ENCODE measurements at regions not wholly inside any gene's neighbourhood (a gene's known extent, or its start where the extent isn't known, plus 50 kb on each side); places are given as distances from the start of the nearest gene placed in this dataset.

GRCh38 chr4:181224852-181225251 is 1018.4 kb upstream of the TENM3 start:
- DNase-seq (ENCODE audit: extremely low read depth, low read depth, low spot score) = no peak

DNA sequence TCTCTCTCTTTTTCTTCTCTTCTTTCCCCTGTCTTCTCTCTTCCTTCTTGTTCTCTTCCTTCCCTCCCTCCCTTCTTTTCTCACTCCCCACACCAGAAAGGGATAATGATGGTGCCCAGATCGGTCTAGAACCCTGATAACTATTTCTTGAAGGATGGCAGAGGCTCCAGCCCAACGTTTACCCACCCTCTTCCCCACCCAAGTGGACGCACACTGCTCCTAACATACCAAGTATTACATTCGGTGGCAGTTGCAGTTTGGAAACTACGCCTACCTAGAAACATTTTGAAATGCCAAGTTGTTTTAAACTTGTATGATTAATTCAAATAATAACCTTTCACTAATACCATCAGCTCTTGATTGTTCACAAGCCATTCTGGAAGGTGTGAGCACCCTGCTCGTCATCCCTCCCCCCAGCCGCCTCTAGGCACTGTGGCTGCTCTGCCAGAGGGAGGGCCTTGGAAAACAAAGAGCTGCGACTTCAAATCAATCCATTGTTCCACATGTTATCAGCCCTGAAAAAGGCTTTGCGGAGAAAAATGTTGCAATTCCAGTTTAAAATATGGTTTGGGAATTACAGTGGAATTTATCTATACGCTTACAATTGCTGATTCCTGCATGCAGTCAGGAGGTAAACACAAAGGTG is 1017.5 kb upstream of the TENM3 start:
- no peak for DNase-seq (ENCODE audit: extremely low read depth, low read depth, low spot score)

GRCh38 chr4:181234951-181235680 is 1008.1 kb upstream of the TENM3 start:
- no peak for DNase-seq (ENCODE audit: extremely low read depth, low read depth, low spot score)

DNA sequence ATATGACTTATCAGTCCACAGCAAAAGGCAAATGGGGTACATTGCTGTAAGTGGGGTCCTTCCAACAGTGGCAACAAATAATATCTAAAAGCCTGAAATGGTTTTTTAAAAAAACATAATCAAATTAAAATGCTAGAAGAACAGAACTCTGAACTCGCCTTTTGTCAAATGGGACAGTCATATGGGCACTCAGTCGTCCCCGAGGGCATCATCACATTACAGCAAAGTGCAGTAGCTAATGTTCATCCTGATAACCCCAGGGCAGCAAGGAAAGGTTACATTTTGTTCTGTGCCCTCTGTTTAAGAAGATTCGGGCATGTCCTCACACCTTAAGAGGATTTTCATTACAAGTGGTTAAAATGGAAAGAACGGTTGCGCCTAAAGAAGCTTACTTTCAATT is 997.9 kb upstream of the TENM3 start:
- DNase-seq (ENCODE audit: extremely low read depth, low read depth, low spot score) = no peak

DNA sequence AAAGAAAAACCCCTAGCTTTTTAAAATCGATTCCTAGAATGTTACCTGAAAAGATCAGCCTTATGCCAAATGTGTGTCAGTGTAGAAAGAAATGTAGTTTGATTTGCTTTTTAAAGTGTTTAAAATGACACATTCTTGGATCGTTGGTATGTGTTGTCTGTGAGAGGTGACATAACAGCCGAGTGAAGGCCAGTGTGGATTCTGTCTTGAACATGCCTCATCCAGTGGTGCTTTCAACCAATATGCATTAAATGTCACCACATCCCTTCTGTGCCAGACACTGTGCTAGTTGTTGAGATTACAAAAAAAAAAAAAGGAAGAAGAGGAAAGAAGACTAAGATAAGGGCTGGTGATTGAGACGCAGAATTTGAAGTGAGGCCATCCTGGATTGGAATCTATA is 994.2 kb upstream of the TENM3 start:
- DNase-seq (ENCODE audit: extremely low read depth, low read depth, low spot score) = no peak

- no peak for DNase-seq (ENCODE audit: extremely low read depth, low read depth, low spot score)
Measured at GRCh38 chr4:181254771-181255170, 988.4 kb upstream of the TENM3 start.

GRCh38 chr4:181258569-181258968 is 984.6 kb upstream of the TENM3 start:
- no peak for DNase-seq (ENCODE audit: extremely low read depth, low read depth, low spot score)

DNA sequence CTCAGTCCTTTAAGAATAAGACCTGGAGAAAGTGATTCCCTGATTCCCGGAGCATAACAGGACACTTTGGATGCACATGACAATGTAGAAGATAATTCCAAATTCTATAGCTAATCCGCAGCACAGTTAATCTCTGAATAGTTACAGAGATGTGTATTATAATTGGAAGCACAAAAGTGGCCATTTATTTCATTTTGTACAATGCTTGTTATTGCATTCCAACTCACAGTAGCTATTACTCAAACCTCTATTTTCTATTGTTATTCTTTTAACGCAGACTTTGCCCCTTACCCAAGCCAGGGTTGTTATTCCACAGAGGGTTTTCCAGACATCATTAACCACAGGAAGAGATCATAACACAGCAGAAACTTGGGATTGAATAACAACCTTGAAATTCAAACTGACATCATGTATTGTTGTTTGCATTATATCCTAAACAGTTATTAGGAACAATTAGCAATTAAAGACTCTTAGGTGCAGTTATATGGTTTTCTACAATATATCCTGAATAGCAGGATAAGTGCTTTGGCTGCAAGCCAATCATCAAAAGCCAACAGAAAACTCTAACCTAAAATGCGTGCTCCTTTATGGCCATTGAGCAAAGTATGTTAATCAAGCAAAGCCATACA is 984.0 kb upstream of the TENM3 start:
- DNase-seq (ENCODE audit: extremely low read depth, low read depth, low spot score) = no peak

DNA sequence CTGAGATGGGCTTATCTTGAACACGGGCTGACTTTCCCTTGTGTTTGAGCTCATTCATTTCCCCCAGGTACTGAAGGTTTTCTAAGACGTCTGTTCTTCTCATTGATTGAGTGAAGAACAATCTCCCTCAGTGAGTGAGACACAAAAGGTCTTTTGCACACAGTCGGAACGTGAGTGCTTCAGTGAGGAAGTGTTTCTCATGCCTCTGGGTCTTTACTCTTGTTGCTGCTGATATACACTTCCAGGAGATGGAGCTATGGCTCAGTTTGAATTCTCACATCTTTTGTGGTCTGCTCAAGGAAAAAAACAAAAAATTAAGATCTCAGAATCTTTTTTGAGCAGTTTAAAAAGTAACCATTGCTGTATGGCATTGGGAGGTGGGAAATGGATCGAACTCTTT is 981.9 kb upstream of the TENM3 start:
- no peak for DNase-seq (ENCODE audit: extremely low read depth, low read depth, low spot score)

DNA sequence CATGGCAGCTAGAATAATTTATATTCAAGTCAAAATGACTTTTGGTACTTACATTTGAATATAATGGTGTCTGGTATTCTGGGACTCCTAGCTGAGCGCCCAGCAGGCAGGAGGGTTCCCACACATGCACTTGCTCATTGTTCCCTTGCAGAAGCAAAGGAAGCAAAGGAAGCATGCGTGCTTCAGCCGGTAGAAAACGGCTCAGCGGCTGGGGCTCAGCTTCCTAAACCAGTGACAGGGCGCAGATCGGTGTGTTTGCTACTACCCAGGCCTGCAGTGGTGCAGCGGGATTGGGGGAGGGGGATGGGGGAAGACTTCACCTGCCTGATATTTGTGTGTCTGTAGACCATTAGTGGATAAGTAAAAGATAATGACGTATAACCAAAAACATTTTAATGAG is 978.3 kb upstream of the TENM3 start:
- DNase-seq (ENCODE audit: extremely low read depth, low read depth, low spot score) = no peak

- no peak for DNase-seq (ENCODE audit: extremely low read depth, low read depth, low spot score)
Measured at GRCh38 chr4:181265370-181265769, 977.8 kb upstream of the TENM3 start.

GRCh38 chr4:181271116-181271640 is 972.0 kb upstream of the TENM3 start:
- no peak for DNase-seq (ENCODE audit: extremely low read depth, low read depth, low spot score)

DNA sequence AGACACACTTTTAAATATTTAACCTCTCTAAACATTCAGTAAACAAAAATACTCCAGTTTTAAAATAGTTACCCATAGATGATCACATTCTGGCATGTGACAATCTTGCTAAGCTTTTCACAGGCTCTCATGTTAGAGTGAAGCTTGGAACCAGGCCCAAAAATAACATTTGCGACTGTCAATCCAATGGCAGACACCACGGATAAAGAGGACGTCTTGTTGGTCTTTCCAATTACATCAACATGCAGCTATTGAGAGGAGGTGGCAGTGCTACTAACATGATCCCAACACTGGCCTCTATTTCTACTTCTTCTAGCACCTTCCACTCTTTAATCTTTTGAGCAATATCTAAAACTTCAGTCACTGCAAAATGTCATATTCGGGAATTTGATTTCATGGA is 970.8 kb upstream of the TENM3 start:
- no peak for DNase-seq (ENCODE audit: extremely low read depth, low read depth, low spot score)

DNA sequence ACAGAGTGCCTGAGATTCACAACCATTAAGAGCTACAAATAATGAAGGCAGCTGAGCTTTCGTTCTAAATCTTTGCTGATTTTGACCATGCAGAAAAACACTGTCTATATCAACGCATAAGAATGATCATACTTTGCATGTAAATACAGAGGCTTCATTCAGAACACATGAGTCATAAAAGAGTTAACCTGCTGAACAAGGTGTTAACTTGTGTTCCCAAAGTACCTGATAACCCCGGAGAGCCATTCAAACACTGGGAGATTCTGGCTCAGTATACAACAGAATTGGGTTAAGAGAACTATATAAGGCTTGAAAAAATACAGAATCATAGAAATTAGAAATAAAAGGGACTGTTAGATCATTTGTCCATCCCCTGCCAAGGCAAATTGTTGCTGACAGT is 964.3 kb upstream of the TENM3 start:
- no peak for DNase-seq (ENCODE audit: extremely low read depth, low read depth, low spot score)

DNA sequence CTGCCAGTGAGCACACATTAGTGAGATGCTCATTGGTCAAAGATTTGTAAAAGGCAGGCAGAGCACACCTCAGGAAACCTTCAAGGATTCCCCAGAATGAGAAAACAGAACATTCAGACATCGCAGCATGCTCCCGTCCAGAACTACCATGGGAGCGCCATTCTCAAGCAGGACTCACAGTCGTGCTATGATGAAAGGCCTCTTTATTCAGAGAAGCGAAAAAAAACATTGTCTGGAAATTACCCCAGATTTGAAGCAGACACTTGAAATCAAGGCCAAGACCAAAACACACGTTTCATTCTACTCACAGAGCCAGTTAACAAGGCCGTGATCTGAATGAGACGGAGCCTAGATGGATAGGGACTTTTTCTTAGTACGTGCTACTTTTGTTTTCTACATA is 961.8 kb upstream of the TENM3 start:
- DNase-seq (ENCODE audit: extremely low read depth, low read depth, low spot score) = no peak

DNA sequence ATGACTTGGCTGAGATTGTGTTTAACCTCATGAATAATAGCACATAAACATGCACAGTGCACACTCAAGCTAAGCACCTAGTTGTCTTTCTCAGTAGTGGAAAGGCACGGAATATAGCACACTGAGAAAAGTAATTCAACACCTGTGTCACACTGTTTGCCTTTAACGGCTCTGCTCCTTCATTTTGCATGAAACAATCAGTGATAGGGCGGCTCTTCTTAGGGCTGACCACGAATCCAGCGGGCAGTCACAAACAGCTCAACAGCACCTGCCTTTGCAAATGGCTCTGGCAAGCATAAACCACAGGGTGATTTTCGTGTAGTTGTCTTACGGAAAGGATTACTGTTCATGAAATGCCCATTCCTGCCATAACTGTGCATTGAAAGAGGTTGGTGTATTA is 954.0 kb upstream of the TENM3 start:
- no peak for DNase-seq (ENCODE audit: extremely low read depth, low read depth, low spot score)

GRCh38 chr4:181291615-181292014 is 951.6 kb upstream of the TENM3 start:
- no peak for DNase-seq (ENCODE audit: extremely low read depth, low read depth, low spot score)

DNA sequence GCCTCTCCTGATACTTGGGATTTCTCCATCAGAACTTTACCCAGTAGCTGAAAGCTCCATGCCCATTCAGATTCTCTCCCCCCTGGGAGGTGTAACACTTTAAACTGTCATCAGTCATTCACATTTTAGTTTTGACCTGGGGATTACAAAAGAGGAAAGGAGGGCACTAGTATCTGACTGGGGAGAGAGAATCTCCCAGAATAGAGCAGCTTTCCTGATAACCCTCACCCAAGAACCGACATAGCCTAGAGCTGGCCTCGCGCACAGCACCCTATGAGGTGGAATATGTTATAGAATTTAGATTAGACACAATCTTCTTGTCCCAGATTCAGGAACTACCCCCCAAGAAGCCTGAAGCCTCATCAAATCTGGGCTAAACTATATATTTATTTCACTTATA is 950.2 kb upstream of the TENM3 start:
- DNase-seq (ENCODE audit: extremely low read depth, low read depth, low spot score) = no peak

DNA sequence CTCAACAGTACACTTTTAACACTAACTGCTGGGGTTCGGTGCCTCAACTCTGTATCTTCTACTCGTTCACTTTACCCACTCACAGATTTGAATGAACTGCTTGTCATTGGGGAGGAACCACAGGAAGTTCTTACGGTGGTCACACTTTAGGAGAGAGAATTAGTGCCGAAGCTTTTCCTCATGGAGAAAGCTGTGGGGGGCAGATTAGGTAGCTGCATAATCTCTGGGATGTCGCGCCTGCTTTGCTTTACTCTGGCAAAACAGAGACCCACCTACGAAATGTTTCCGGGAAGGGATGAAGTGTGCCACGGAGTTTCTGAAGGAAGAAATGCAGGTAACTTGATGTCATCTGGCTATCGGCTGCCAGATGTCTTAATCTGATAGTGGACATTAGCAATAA is 949.7 kb upstream of the TENM3 start:
- no peak for DNase-seq (ENCODE audit: extremely low read depth, low read depth, low spot score)

- DNase-seq (ENCODE audit: extremely low read depth, low read depth, low spot score) = no peak
Measured at GRCh38 chr4:181294421-181294820, 948.8 kb upstream of the TENM3 start.

- no peak for DNase-seq (ENCODE audit: extremely low read depth, low read depth, low spot score)
Measured at GRCh38 chr4:181301735-181302710, 941.2 kb upstream of the TENM3 start.
